Endothelial cell (in vitro differentiated cells): ENCODE measurements at regions not wholly inside any gene's neighbourhood (a gene's known extent, or its start where the extent isn't known, plus 50 kb on each side); places are given as distances from the start of the nearest gene placed in this dataset.

Experiments
- DNase-seq: peaks from one replicate; pipeline ENCODE4 v3.0.0; 2021; ENCODE audit warnings: low spot score
- H3K27ac Mint-ChIP-seq: one replicate; pipeline ENCODE4 v1.8.0; 2021; ENCODE audit warnings: mixed read lengths, inconsistent platforms; ENCODE audit not compliant: unreplicated experiment
- H3K27me3 Mint-ChIP-seq: one replicate; pipeline ENCODE4 v1.8.0; 2021; ENCODE audit warnings: mild to moderate bottlenecking, moderate library complexity, mixed read lengths, inconsistent platforms; ENCODE audit not compliant: unreplicated experiment
- H3K36me3 Mint-ChIP-seq: one replicate; pipeline ENCODE4 v1.8.0; 2021; ENCODE audit warnings: mild to moderate bottlenecking, low read depth, mixed read lengths, inconsistent platforms; ENCODE audit not compliant: unreplicated experiment
- H3K4me1 Mint-ChIP-seq: one replicate; pipeline ENCODE4 v1.8.0; 2021; ENCODE audit warnings: mild to moderate bottlenecking, mixed read lengths, inconsistent platforms; ENCODE audit not compliant: unreplicated experiment
- H3K4me3 Mint-ChIP-seq: one replicate; pipeline ENCODE4 v1.8.0; 2021; ENCODE audit warnings: mild to moderate bottlenecking, mixed read lengths, inconsistent platforms; ENCODE audit not compliant: unreplicated experiment
- H3K9me3 Mint-ChIP-seq: one replicate; pipeline ENCODE4 v1.8.0; 2021; ENCODE audit warnings: mixed read lengths, inconsistent platforms; ENCODE audit not compliant: unreplicated experiment
- TF ChIP-seq, protein P1 (sequence below): fragments of 200-600 bp; sonication (generic); IDR thresholded peaks from one replicate; pipeline ENCODE4 v1.5.0; 2021; ENCODE audit warnings: antibody characterized with exemption; ENCODE audit not compliant: unreplicated experiment

DNA sequence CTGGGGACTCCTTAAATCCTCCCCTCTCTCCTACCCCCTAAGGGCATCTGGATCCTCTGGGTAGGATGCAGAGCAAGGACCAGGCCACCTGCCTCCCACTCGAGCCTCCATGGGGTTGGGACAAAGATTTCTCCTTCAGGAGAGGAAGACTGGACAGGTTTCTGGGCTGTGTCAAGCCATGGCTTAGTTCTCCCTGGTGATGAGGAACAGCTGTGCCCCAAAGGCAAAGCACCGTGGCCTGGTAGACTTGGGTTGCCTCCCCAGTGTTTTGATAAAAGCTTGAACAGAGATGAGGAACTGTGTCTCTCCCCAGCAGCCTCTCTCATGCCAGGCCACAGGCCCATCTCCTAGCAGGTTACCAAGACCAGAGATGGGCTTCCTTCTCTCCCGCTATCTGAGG lies 238.3 kb downstream of the WDR11 start:
- Mint-ChIP-seq H3K36me3 (no peaks in the 10 kb centered on the region), H3K4me3 (no peak overlapping the region), H3K4me1 (no peaks in the 10 kb centered on the region), H3K27ac (no peak overlapping the region), H3K27me3 (peaks cover 1% of the 10 kb centered on the region), H3K9me3 (no peaks in the 10 kb centered on the region)
- TF ChIP-seq, protein P1, sequence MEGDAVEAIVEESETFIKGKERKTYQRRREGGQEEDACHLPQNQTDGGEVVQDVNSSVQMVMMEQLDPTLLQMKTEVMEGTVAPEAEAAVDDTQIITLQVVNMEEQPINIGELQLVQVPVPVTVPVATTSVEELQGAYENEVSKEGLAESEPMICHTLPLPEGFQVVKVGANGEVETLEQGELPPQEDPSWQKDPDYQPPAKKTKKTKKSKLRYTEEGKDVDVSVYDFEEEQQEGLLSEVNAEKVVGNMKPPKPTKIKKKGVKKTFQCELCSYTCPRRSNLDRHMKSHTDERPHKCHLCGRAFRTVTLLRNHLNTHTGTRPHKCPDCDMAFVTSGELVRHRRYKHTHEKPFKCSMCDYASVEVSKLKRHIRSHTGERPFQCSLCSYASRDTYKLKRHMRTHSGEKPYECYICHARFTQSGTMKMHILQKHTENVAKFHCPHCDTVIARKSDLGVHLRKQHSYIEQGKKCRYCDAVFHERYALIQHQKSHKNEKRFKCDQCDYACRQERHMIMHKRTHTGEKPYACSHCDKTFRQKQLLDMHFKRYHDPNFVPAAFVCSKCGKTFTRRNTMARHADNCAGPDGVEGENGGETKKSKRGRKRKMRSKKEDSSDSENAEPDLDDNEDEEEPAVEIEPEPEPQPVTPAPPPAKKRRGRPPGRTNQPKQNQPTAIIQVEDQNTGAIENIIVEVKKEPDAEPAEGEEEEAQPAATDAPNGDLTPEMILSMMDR = no peak
- no peak for DNase-seq

- Mint-ChIP-seq H3K4me1 (no peaks in the 10 kb centered on the region), H3K27ac (no peak overlapping the region), H3K4me3 (no peak overlapping the region), H3K36me3 (no peaks in the 10 kb centered on the region), H3K27me3 (peaks cover 1% of the 10 kb centered on the region), H3K9me3 (no peaks in the 10 kb centered on the region)
- no peak for DNase-seq
- TF ChIP-seq, protein P1 = no peak
Measured at GRCh38 chr10:121091961-121092719, 241.0 kb downstream of the WDR11 start.

DNA sequence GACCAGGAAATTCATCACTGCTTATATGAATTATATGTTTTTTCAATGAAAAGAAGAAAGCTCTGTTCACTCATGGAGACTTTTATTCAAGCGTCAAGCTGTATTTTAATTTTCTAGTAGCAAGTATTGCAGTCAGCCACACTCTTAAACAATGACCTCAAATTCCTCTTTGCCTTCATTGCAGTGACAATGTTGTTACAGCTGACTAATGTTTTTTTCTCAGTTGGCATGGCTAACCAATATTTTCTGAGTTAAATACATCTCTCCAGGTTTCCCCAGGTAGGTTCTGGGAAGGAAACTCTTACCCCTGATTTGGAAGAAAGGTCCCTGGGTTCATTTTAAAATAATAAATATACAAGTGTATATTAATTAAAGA lies 241.5 kb downstream of the WDR11 start:
- Mint-ChIP-seq H3K4me1 (no peaks in the 10 kb centered on the region), H3K4me3 (no peak overlapping the region), H3K27ac (no peak overlapping the region), H3K36me3 (no peaks in the 10 kb centered on the region), H3K9me3 (no peaks in the 10 kb centered on the region), H3K27me3 (peaks cover 1% of the 10 kb centered on the region)
- TF ChIP-seq, protein P1 = no peak
- no peak for DNase-seq

GRCh38 chr10:121096617-121097431 lies 245.7 kb downstream of the WDR11 start:
- no peak for DNase-seq
- H3K4me3 Mint-ChIP-seq = no peak overlapping the region
- TF ChIP-seq, protein P1 = no peak
- no peaks in the 10 kb centered on the region for H3K36me3 Mint-ChIP-seq
- H3K27ac Mint-ChIP-seq = no peak overlapping the region
- no peaks in the 10 kb centered on the region for H3K27me3 Mint-ChIP-seq
- no peaks in the 10 kb centered on the region for H3K9me3 Mint-ChIP-seq
- H3K4me1 Mint-ChIP-seq = no peaks in the 10 kb centered on the region

DNA sequence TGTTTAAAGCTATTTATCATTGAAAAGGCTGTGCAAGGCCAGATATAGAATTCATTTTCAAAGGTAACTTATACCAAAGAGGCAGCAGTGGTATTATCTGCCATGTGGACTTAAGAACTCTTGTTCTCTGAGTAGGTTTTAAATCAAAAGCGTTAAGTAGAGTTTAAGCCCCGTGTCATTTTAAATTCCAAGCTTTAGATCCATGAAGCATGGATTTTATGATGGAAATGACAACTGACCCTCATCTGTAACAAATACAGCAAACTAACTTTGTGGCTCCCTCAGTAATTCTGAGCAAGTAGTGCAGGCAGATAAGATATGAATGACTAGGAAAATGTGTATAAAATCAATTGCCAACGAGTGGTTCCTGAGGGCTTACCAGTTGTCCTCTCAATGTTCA lies 247.0 kb downstream of the WDR11 start:
- H3K4me1 Mint-ChIP-seq = no peaks in the 10 kb centered on the region

More for the DNA sequence above, 247.0 kb downstream of the WDR11 start:
- no peak for DNase-seq
- H3K27me3 Mint-ChIP-seq = no peaks in the 10 kb centered on the region
- TF ChIP-seq, protein P1 = no peak
- no peaks in the 10 kb centered on the region for H3K9me3 Mint-ChIP-seq
- H3K4me3 Mint-ChIP-seq = no peak overlapping the region
- no peak overlapping the region for H3K27ac Mint-ChIP-seq
- H3K36me3 Mint-ChIP-seq = no peaks in the 10 kb centered on the region
